HEK293 (cell line): ENCODE measurements at regions not wholly inside any gene's neighbourhood (a gene's known extent, or its start where the extent isn't known, plus 50 kb on each side); places are given as distances from the start of the nearest gene placed in this dataset.

Experiments
- CTCF ChIA-PET: fragments of 350-600 bp; formaldehyde crosslinking; extraction: SDS; loops from one replicate; lab custom pipeline; 2021; ENCODE audit warnings: antibody characterized with exemption; lab: Yijun Ruan, JAX
- POLR2A ChIA-PET: fragments of 300-600 bp; formaldehyde crosslinking; extraction: SDS; loops from one replicate; lab custom pipeline; 2020; ENCODE audit warnings: antibody characterized with exemption, inconsistent platforms; lab: Yijun Ruan, JAX
- H3K27ac ChIP-seq: fragments of 200-500 bp; sonication (Bioruptor generic); 2 replicates; pipeline ENCODE4 v1.5.1; 2014; ENCODE audit warnings: low read depth, low read length, control low read depth, inconsistent platforms; ENCODE audit errors: extremely low read depth
- H3K36me3 ChIP-seq, 2 experiments: fragments of 200-500 bp in 1 of 2; sonication (Bioruptor generic) in 1 of 2; 1 replicate in 1 of 2; 2 replicates in 1 of 2; pipeline ENCODE4 v1.5.1; 2014 to 2017; ENCODE audit warnings: inconsistent platforms in 2 of 2, low read length in 2 of 2; ENCODE audit not compliant: control insufficient read depth in 2 of 2, insufficient read depth in 1 of 2
- H3K4me1 ChIP-seq: fragments of 200-500 bp; sonication (Bioruptor generic); 2 replicates; pipeline ENCODE4 v1.5.1; 2014; ENCODE audit warnings: mild to moderate bottlenecking, low read length, inconsistent platforms; ENCODE audit not compliant: control insufficient read depth, insufficient read depth
- H3K4me3 ChIP-seq: 2 replicates; pipeline ENCODE4 v1.5.1; 2011; ENCODE audit warnings: low read depth, mild to moderate bottlenecking, control low read depth, low read length, moderate library complexity
- H3K9me3 ChIP-seq: fragments of 200-500 bp; sonication (Bioruptor generic); 2 replicates; pipeline ENCODE4 v1.5.1; 2014; ENCODE audit warnings: low read depth, low read length, inconsistent platforms; ENCODE audit not compliant: control insufficient read depth, insufficient read depth
- AEBP2 ChIP-seq: fragments of 450-650 bp; formaldehyde crosslinking; IDR thresholded peaks from 2 replicates; pipeline ENCODE4 v1.5.1; 2016; ENCODE audit warnings: missing biosample characterization, missing genetic modification characterization, borderline replicate concordance
- HIC1 ChIP-seq: fragments of 450-650 bp; formaldehyde crosslinking; IDR thresholded peaks from 2 replicates; pipeline ENCODE4 v1.5.1; 2016; ENCODE audit warnings: missing biosample characterization, missing genetic modification characterization
- KLF10 ChIP-seq: fragments of 450-650 bp; IDR thresholded peaks from 2 replicates; pipeline ENCODE4 v1.5.1; 2018; ENCODE audit warnings: missing biosample characterization, mild to moderate bottlenecking, missing genetic modification characterization
- KLF17 ChIP-seq: fragments of 450-650 bp; formaldehyde crosslinking; IDR thresholded peaks from 2 replicates; pipeline ENCODE4 v1.5.1; 2016; ENCODE audit warnings: missing biosample characterization, missing genetic modification characterization
- MEIS1 ChIP-seq: sonication (generic); formaldehyde crosslinking; IDR thresholded peaks from 2 replicates; pipeline ENCODE4 v1.8.1; 2022; ENCODE audit warnings: missing genetic modification reagents, mild to moderate bottlenecking, borderline replicate concordance
- ZBTB17 ChIP-seq: fragments of 450-650 bp; formaldehyde crosslinking; IDR thresholded peaks from 2 replicates; pipeline ENCODE4 v1.5.1; 2016; ENCODE audit warnings: missing biosample characterization, missing genetic modification characterization
- ZFP69B ChIP-seq: fragments of 450-650 bp; formaldehyde crosslinking; IDR thresholded peaks from 2 replicates; pipeline ENCODE4 v1.5.1; 2016; ENCODE audit warnings: missing biosample characterization, missing genetic modification characterization
- ZNF157 ChIP-seq: fragments of 450-650 bp; formaldehyde crosslinking; IDR thresholded peaks from 2 replicates; pipeline ENCODE4 v1.5.1; 2016; ENCODE audit warnings: missing biosample characterization, missing genetic modification characterization
- ZNF302 ChIP-seq: fragments of 450-650 bp; formaldehyde crosslinking; IDR thresholded peaks from 2 replicates; pipeline ENCODE4 v1.5.1; 2016; ENCODE audit warnings: missing biosample characterization, missing genetic modification characterization, low read depth
- ZNF335 ChIP-seq: fragments of 450-650 bp; formaldehyde crosslinking; conservative IDR thresholded peaks from 2 replicates; pipeline ENCODE4 v1.5.1; 2016; ENCODE audit warnings: missing biosample characterization, missing genetic modification characterization
- ZNF391 ChIP-seq: fragments of 450-650 bp; formaldehyde crosslinking; IDR thresholded peaks from 2 replicates; pipeline ENCODE4 v1.5.1; 2016; ENCODE audit warnings: low read depth, missing biosample characterization, missing genetic modification characterization, borderline replicate concordance
- ZNF404 ChIP-seq: fragments of 450-650 bp; formaldehyde crosslinking; IDR thresholded peaks from 2 replicates; pipeline ENCODE4 v1.5.1; 2017; ENCODE audit warnings: missing biosample characterization, missing genetic modification characterization
- ZNF416 ChIP-seq: fragments of 450-650 bp; formaldehyde crosslinking; IDR thresholded peaks from 2 replicates; pipeline ENCODE4 v1.5.1; 2016; ENCODE audit warnings: missing biosample characterization, missing genetic modification characterization
- ZNF48 ChIP-seq: fragments of 450-650 bp; formaldehyde crosslinking; IDR thresholded peaks from 2 replicates; pipeline ENCODE4 v1.5.1; 2016; ENCODE audit warnings: missing biosample characterization, missing genetic modification characterization
- ZNF510 ChIP-seq: fragments of 450-650 bp; formaldehyde crosslinking; IDR thresholded peaks from 2 replicates; pipeline ENCODE4 v1.5.1; 2018; ENCODE audit warnings: mild to moderate bottlenecking, missing genetic modification characterization, missing biosample characterization; ENCODE audit not compliant: insufficient replicate concordance
- ZNF571 ChIP-seq: fragments of 450-650 bp; formaldehyde crosslinking; IDR thresholded peaks from 2 replicates; pipeline ENCODE4 v1.5.0; 2017; ENCODE audit warnings: missing biosample characterization, missing genetic modification characterization
- ZNF670 ChIP-seq: fragments of 450-650 bp; formaldehyde crosslinking; IDR thresholded peaks from 2 replicates; pipeline ENCODE4 v1.5.1; 2016; ENCODE audit warnings: missing biosample characterization, missing genetic modification characterization, low read depth
- ZNF843 ChIP-seq: fragments of 450-650 bp; formaldehyde crosslinking; IDR thresholded peaks from 2 replicates; pipeline ENCODE4 v1.5.1; 2016; ENCODE audit warnings: missing biosample characterization, missing genetic modification characterization
- ZSCAN16 ChIP-seq: fragments of 450-650 bp; formaldehyde crosslinking; IDR thresholded peaks from 2 replicates; pipeline ENCODE4 v1.5.1; 2016; ENCODE audit warnings: missing biosample characterization, missing genetic modification characterization
- ZSCAN30 ChIP-seq: fragments of 450-650 bp; IDR thresholded peaks from 2 replicates; pipeline ENCODE4 v1.5.1; 2018; ENCODE audit warnings: missing biosample characterization, mild to moderate bottlenecking, missing genetic modification characterization, moderate library complexity
- TF ChIP-seq, protein P1 (sequence below): fragments of 450-650 bp; formaldehyde crosslinking; conservative IDR thresholded peaks from 2 replicates; pipeline ENCODE4 v1.5.1; 2016; ENCODE audit warnings: low read depth, missing biosample characterization, missing genetic modification characterization
- TF ChIP-seq, protein P2 (sequence below): fragments of 450-650 bp; formaldehyde crosslinking; IDR thresholded peaks from 2 replicates; pipeline ENCODE4 v1.5.1; 2016; ENCODE audit warnings: missing biosample characterization, missing genetic modification characterization
- TF ChIP-seq, protein P3 (sequence below): fragments of 450-650 bp; formaldehyde crosslinking; IDR thresholded peaks from 2 replicates; pipeline ENCODE4 v1.5.1; 2016; ENCODE audit warnings: missing biosample characterization, missing genetic modification characterization

DNA sequence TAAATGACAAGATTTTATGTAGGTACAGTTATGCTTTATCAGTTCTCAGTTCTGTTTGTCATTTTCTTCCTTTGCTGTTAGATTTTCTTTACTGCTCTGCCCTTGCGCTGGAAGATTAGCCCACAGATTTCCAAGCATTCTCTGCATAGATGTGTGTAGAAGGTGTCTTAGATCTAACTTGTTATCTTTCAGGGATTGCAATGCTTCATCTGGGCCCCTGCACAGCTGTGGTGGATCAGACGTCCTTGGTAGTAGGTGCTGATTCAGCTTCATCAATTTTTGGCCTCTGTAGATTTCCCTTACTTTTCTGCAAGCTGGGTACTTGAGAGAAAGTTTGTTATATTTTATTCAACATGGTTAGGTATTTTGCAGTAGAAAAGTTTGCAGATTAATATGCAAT lies 115.3 kb upstream of the LINC00305 start (continued):
- no peak for TF ChIP-seq KLF17
- TF ChIP-seq ZNF843: no peak
- no peak for TF ChIP-seq ZNF416 (tag by site-specific recombination)
- TF ChIP-seq, all 188 proteins: peak for 0

DNA sequence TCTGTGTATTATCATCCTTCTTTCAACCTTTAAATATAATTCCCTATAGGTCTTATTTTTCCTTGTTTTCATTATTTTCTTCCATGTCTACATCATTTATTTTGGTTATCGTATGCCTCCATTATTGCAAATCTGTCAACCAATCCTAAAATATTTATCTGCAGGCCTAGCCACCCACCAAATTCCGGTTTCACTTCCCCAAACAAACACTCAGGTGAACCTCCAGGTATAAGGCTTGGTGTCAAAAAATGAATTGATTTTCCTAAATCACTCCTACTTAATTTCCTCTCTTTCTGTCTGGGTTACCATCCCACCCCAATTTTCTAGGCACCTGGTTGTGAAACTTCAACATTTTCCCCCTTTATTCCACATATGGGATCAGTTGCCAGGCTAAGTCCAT lies 111.9 kb upstream of the LINC00305 start:
- Histone ChIP-seq H3K4me3 (no peak overlapping the region), H3K4me1 (no peaks in the 10 kb centered on the region), H3K27ac (no peak overlapping the region), H3K9me3 (no peaks in the 10 kb centered on the region), H3K36me3 (no peaks in the 10 kb centered on the region)
- ChIA-PET POLR2A (no interaction called here), CTCF (no interaction called here)
- no peak for TF ChIP-seq ZNF670 (tag by site-specific recombination)
- no peak for TF ChIP-seq ZNF404 (tag by site-specific recombination)
- TF ChIP-seq ZNF302 (tag by site-specific recombination): no peak
- no peak for TF ChIP-seq ZNF391 (tag by site-specific recombination)
- no peak for TF ChIP-seq ZNF571 (tag by site-specific recombination)
- TF ChIP-seq, protein P1, sequence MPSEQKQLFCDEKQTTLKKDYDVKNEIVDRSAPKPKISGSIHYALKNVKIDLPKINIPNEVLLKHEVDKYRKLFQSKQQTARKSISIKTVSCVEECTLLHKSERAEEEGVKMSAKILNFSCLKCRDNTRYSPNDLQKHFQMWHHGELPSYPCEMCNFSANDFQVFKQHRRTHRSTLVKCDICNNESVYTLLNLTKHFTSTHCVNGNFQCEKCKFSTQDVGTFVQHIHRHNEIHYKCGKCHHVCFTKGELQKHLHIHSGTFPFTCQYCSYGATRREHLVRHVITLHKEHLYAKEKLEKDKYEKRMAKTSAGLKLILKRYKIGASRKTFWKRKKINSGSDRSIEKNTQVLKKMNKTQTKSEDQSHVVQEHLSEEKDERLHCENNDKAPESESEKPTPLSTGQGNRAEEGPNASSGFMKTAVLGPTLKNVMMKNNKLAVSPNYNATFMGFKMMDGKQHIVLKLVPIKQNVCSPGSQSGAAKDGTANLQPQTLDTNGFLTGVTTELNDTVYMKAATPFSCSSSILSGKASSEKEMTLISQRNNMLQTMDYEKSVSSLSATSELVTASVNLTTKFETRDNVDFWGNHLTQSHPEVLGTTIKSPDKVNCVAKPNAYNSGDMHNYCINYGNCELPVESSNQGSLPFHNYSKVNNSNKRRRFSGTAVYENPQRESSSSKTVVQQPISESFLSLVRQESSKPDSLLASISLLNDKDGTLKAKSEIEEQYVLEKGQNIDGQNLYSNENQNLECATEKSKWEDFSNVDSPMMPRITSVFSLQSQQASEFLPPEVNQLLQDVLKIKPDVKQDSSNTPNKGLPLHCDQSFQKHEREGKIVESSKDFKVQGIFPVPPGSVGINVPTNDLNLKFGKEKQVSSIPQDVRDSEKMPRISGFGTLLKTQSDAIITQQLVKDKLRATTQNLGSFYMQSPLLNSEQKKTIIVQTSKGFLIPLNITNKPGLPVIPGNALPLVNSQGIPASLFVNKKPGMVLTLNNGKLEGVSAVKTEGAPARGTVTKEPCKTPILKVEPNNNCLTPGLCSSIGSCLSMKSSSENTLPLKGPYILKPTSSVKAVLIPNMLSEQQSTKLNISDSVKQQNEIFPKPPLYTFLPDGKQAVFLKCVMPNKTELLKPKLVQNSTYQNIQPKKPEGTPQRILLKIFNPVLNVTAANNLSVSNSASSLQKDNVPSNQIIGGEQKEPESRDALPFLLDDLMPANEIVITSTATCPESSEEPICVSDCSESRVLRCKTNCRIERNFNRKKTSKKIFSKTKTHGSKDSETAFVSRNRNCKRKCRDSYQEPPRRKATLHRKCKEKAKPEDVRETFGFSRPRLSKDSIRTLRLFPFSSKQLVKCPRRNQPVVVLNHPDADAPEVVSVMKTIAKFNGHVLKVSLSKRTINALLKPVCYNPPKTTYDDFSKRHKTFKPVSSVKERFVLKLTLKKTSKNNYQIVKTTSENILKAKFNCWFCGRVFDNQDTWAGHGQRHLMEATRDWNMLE (tag by site-specific recombination): no peak
- no peak for TF ChIP-seq ZSCAN30 (tag by site-specific recombination)
- no peak for TF ChIP-seq ZNF48
- no peak for TF ChIP-seq ZBTB17 (tag by site-specific recombination)
- no peak for TF ChIP-seq KLF10 (tag by site-specific recombination)
- TF ChIP-seq ZNF157: no peak
- no peak for TF ChIP-seq ZNF510 (tag by site-specific recombination)
- TF ChIP-seq HIC1 (tag by site-specific recombination): no peak
- TF ChIP-seq, protein P2, sequence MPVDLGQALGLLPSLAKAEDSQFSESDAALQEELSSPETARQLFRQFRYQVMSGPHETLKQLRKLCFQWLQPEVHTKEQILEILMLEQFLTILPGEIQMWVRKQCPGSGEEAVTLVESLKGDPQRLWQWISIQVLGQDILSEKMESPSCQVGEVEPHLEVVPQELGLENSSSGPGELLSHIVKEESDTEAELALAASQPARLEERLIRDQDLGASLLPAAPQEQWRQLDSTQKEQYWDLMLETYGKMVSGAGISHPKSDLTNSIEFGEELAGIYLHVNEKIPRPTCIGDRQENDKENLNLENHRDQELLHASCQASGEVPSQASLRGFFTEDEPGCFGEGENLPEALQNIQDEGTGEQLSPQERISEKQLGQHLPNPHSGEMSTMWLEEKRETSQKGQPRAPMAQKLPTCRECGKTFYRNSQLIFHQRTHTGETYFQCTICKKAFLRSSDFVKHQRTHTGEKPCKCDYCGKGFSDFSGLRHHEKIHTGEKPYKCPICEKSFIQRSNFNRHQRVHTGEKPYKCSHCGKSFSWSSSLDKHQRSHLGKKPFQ (tag by site-specific recombination): no peak
- TF ChIP-seq ZSCAN16 (tag by site-specific recombination): no peak
- no peak for TF ChIP-seq AEBP2
- TF ChIP-seq ZFP69B: no peak
- TF ChIP-seq MEIS1: no peak
- TF ChIP-seq, protein P3, sequence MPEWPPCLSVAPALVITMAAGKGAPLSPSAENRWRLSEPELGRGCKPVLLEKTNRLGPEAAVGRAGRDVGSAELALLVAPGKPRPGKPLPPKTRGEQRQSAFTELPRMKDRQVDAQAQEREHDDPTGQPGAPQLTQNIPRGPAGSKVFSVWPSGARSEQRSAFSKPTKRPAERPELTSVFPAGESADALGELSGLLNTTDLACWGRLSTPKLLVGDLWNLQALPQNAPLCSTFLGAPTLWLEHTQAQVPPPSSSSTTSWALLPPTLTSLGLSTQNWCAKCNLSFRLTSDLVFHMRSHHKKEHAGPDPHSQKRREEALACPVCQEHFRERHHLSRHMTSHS (tag by site-specific recombination): no peak
- TF ChIP-seq ZNF335: no peak
